ENCODE measurements at regions not wholly inside any gene's neighbourhood (a gene's known extent, or its start where the extent isn't known, plus 50 kb on each side); places are given as distances from the start of the nearest gene placed in this dataset.

- no peak overlapping the region for H4K5ac ChIP-seq (ENCODE audit: insufficient read length, low read depth, low read length)
- H2AK5ac ChIP-seq (ENCODE audit: low read depth, low read length), result no peak overlapping the region
- H4K91ac ChIP-seq (replicated peaks; ENCODE audit: insufficient read length, low read length), result no peak overlapping the region
- no peak overlapping the region for H3K4me2 ChIP-seq (ENCODE audit: insufficient read depth in 1 of 2, low read depth in 2 of 2, low read length in 2 of 2)
- H3K23me2 ChIP-seq (ENCODE audit: low read depth, low read length), result no peaks in the 10 kb centered on the region
- H2AFZ ChIP-seq (ENCODE audit: low read length), result no peak overlapping the region
- no peaks in the 10 kb centered on the region for H3K79me1 ChIP-seq (ENCODE audit: low read depth, low read length)
- no peaks in the 10 kb centered on the region; a peak in 2 of 4 replicates for H3K9me3 ChIP-seq (ENCODE audit: insufficient read depth in 2 of 2, low read depth in 1 of 2, low read length in 1 of 2)
- no peak overlapping the region for H3K14ac ChIP-seq (ENCODE audit: insufficient read length)
- H3K4ac ChIP-seq (replicated peaks; ENCODE audit: insufficient read length, low read depth, low read length), result no peak overlapping the region
- H3K27ac ChIP-seq (ENCODE audit: low read depth, low read length), result no peak overlapping the region
- ChIA-PET POLR2A (ENCODE audit: partially characterized antibody) (no interaction called here), CTCF (ENCODE audit: partially characterized antibody) (interaction anchor here (1.1 kb wide), 1 partner anchor 22 kb away, joined by 4 read pairs; no protein-coding TSS in a partner anchor)
- H3K27me3 ChIP-seq (replicated peaks in 1 of 4; ENCODE audit: control insufficient read depth in 3 of 4, extremely low read depth in 1 of 4, insufficient read depth in 3 of 4, low read length in 3 of 4), result peaks cover 0 to 2% (median 0%) of the 10 kb centered on the region in 4 experiments; a peak in 1 of 7 replicates
- no peak overlapping the region for H3K9ac ChIP-seq (replicated peaks in 1 of 4; ENCODE audit: extremely low read depth in 1 of 4, low read depth in 3 of 4, low read length in 3 of 4)
- no peak overlapping the region for H2BK20ac ChIP-seq (ENCODE audit: low read length)
- H3K4me1 ChIP-seq (replicated peaks in 1 of 4; ENCODE audit: control insufficient read depth in 3 of 4, insufficient read depth in 4 of 4, low read length in 3 of 4), result peaks cover 0 to 4% (median under 1%) of the 10 kb centered on the region in 4 experiments; a peak in 3 of 7 replicates
- H3K18ac ChIP-seq (ENCODE audit: extremely low read depth, low read length), result no peak overlapping the region
- no peak overlapping the region for H2BK5ac ChIP-seq (ENCODE audit: low read depth, low read length)
- no peaks in the 10 kb centered on the region for H4K20me1 ChIP-seq (replicated peaks in 1 of 2; ENCODE audit: control insufficient read depth in 1 of 2, insufficient read depth in 2 of 2, low read length in 2 of 2)
- H3K56ac ChIP-seq (replicated peaks; ENCODE audit: insufficient read length, low read depth, low read length), result no peak overlapping the region
- H2BK12ac ChIP-seq (ENCODE audit: low read depth, low read length), result no peak overlapping the region
- H3K79me2 ChIP-seq (ENCODE audit: control insufficient read depth in 1 of 2, insufficient read depth in 2 of 2, low read length in 2 of 2), result no peaks in the 10 kb centered on the region
- H4K8ac ChIP-seq (ENCODE audit: extremely low read depth, insufficient read depth, low read length), result no peak overlapping the region
- no peak overlapping the region for H3K23ac ChIP-seq (ENCODE audit: insufficient read length)
- 94% methylated on average over 5 of the region's 5 CpGs; no CpG with 5 or more reads in 1 of the 2 experiments for WGBS, 2 experiments (ENCODE audit: extremely low coverage in 1 of 2, insufficient coverage in 1 of 2, insufficient read length in 1 of 2, insufficient replicate concordance in 2 of 2, low coverage in 1 of 2, low lambda C conversion rate in 2 of 2, missing lambda C conversion rate in 1 of 2)
- H3K36me3 ChIP-seq (ENCODE audit: control insufficient read depth in 2 of 4, insufficient read depth in 4 of 4, low read length in 3 of 4), result no peaks in the 10 kb centered on the region
- DNase-seq (ENCODE audit: low read depth in 1 of 2, low spot score in 2 of 2) (no peak), FAIRE-seq (no peak)
- no peak overlapping the region for H3K4me3 ChIP-seq (ENCODE audit: extremely low read depth in 1 of 4, insufficient read depth in 2 of 4, low read depth in 3 of 4, low read length in 4 of 4)
- no peak overlapping the region for H2BK15ac ChIP-seq (ENCODE audit: low read length)
- no peak overlapping the region for H2BK120ac ChIP-seq (replicated peaks; ENCODE audit: low read depth, low read length)
- TF ChIP-seq E2F6 (IDR thresholded peaks at IDR 0.05) (no peak), JUND (IDR thresholded peaks at IDR 0.05; ENCODE audit: low read length) (no peak), SP2 (IDR thresholded peaks at IDR 0.05; ENCODE audit: low read length) (no peak), EZH2 (IDR thresholded peaks at IDR 0.05; ENCODE audit: low read depth, low read length, severe bottlenecking) (no peak), BCL11A (IDR thresholded peaks at IDR 0.05; ENCODE audit: low read depth in 2 of 2, low read length in 2 of 2) (no peak), ATF2 (IDR thresholded peaks at IDR 0.05; ENCODE audit: low read length) (no peak), SP4 (IDR thresholded peaks at IDR 0.05; ENCODE audit: low read length) (no peak), ZNF274 (IDR thresholded peaks at IDR 0.05; ENCODE audit: borderline replicate concordance, extremely low read depth, low read length) (no peak), TCF12 (IDR thresholded peaks at IDR 0.05; ENCODE audit: low read depth, low read length) (no peak), CTBP2 (IDR thresholded peaks at IDR 0.05; ENCODE audit: borderline replicate concordance, insufficient read depth, insufficient read length, low read length) (no peak), ATF3 (IDR thresholded peaks at IDR 0.05; ENCODE audit: insufficient read depth, low read depth, low read length) (no peak), TAF7 (optimal IDR thresholded peaks at IDR 0.05; ENCODE audit: borderline replicate concordance, low read depth, low read length) (no peak)
These were observed 72.9 kb upstream of the SLC22A16 start for GRCh38 chr6:110549277-110549676.

Measured in H1 (cell line).